Superior temporal gyrus (tissue), 1 donor: ENCODE measurements at regions not wholly inside any gene's neighbourhood (a gene's known extent, or its start where the extent isn't known, plus 50 kb on each side); places are given as distances from the start of the nearest gene placed in this dataset.
"Not testable (repeated sequence)": the region's sequence is repeated elsewhere in the genome, so short reads cannot be mapped to it uniquely, and the experiment has no call there.

ENCODE experiments used
- DNase-seq: peaks from one replicate; pipeline ENCODE4 v3.0.0-alpha.2; 2016; ENCODE audit errors: extremely low spot score

- no peak for DNase-seq
Measured at GRCh38 chr7:130945411-130945811, 211.4 kb upstream of the KLF14 start.

GRCh38 chr7:130946114-130946513, 212.1 kb upstream of the KLF14 start:
- DNase-seq = no peak

- DNase-seq = no peak
Measured at GRCh38 chr7:130947792-130948580, 214.0 kb upstream of the KLF14 start.

- no peak for DNase-seq
Measured at GRCh38 chr7:130948822-130949221, 214.8 kb upstream of the KLF14 start.

GRCh38 chr7:130949550-130949949, 215.5 kb upstream of the KLF14 start:
- no peak for DNase-seq

- no peak for DNase-seq
Measured at GRCh38 chr7:130950054-130950453, 216.0 kb upstream of the KLF14 start.

- no peak for DNase-seq
Measured at GRCh38 chr7:130950741-130951140, 216.7 kb upstream of the KLF14 start.

GRCh38 chr7:130951303-130951975, 217.4 kb upstream of the KLF14 start:
- DNase-seq = no peak

GRCh38 chr7:130951976-130952876, 218.2 kb upstream of the KLF14 start:
- DNase-seq = no peak

- no peak for DNase-seq
Measured at GRCh38 chr7:130953196-130953595, 219.2 kb upstream of the KLF14 start.

GRCh38 chr7:130954918-130955564, 221.0 kb upstream of the KLF14 start:
- DNase-seq = no peak

GRCh38 chr7:130955565-130955919, 221.5 kb upstream of the KLF14 start:
- no peak for DNase-seq

GRCh38 chr7:130956417-130957136, 222.6 kb upstream of the KLF14 start:
- DNase-seq = no peak

GRCh38 chr7:130957137-130957513, 223.1 kb upstream of the KLF14 start:
- DNase-seq = no peak

- not testable (repeated sequence) for DNase-seq
Measured at GRCh38 chr7:130957722-130958435, 223.9 kb upstream of the KLF14 start.

- DNase-seq = no peak
Measured at GRCh38 chr7:130958846-130959245, 224.8 kb upstream of the KLF14 start.

- DNase-seq = no peak
Measured at GRCh38 chr7:130959743-130960207, 225.8 kb upstream of the KLF14 start.

- no peak for DNase-seq
Measured at GRCh38 chr7:130960208-130960988, 226.4 kb upstream of the KLF14 start.

- no peak for DNase-seq
Measured at GRCh38 chr7:130961128-130961601, 227.2 kb upstream of the KLF14 start.
